ENCODE measurements at regions not wholly inside any gene's neighbourhood (a gene's known extent, or its start where the extent isn't known, plus 50 kb on each side); places are given as distances from the start of the nearest gene placed in this dataset.

DNA sequence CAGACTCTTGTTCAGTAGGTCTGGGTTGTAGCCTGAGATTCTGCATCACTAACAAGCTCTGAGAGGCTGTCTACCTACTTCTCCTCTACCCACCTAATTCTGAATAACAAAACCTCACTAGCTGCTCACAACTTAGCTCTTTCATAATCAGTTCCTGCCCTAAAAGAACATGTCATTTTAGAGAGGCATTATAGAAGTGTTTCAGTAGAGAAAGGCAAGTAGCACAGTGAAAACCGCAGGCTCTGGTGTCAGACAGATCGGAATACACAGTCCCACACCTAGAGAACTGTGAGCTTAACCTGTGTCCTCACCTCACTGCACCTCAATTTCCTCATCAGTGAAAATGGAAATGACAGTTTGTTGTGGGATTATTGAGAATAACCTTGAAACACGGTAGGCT lies 1337.6 kb upstream of the TENM4 start:
- TF ChIP-seq, protein P1, sequence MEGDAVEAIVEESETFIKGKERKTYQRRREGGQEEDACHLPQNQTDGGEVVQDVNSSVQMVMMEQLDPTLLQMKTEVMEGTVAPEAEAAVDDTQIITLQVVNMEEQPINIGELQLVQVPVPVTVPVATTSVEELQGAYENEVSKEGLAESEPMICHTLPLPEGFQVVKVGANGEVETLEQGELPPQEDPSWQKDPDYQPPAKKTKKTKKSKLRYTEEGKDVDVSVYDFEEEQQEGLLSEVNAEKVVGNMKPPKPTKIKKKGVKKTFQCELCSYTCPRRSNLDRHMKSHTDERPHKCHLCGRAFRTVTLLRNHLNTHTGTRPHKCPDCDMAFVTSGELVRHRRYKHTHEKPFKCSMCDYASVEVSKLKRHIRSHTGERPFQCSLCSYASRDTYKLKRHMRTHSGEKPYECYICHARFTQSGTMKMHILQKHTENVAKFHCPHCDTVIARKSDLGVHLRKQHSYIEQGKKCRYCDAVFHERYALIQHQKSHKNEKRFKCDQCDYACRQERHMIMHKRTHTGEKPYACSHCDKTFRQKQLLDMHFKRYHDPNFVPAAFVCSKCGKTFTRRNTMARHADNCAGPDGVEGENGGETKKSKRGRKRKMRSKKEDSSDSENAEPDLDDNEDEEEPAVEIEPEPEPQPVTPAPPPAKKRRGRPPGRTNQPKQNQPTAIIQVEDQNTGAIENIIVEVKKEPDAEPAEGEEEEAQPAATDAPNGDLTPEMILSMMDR (IDR thresholded peaks at IDR 0.05; ENCODE audit: insufficient read depth, low read length): no peak
- TF ChIP-seq POLR2AphosphoS5 (IDR thresholded peaks at IDR 0.05; ENCODE audit: low read depth) (no peak), REST (IDR thresholded peaks at IDR 0.05; ENCODE audit: insufficient replicate concordance, low read depth) (no peak), SPI1 (IDR thresholded peaks at IDR 0.05; ENCODE audit: borderline replicate concordance, low read depth) (no peak), GABPA (IDR thresholded peaks at IDR 0.05; ENCODE audit: low read depth) (no peak)

Data from HL-60 (cell line).